A204.1 (cell line): ENCODE measurements at regions not wholly inside any gene's neighbourhood (a gene's known extent, or its start where the extent isn't known, plus 50 kb on each side); places are given as distances from the start of the nearest gene placed in this dataset.
"Not testable (repeated sequence)": the region's sequence is repeated elsewhere in the genome, so short reads cannot be mapped to it uniquely, and the experiment has no call there.

Experiments used
- FAIRE-seq: peaks from 2 replicates; lab custom pipeline; 2012; peaks lifted over from hg19 to GRCh38; lab: Jason Lieb, UNC

- no peak for FAIRE-seq
Observed at GRCh38 chr2:72031346-72032110, 116.1 kb downstream of the CYP26B1 start.

GRCh38 chr2:72028996-72029395 is 118.7 kb downstream of the CYP26B1 start:
- no peak for FAIRE-seq

GRCh38 chr2:72028351-72028995 is 119.2 kb downstream of the CYP26B1 start:
- no peak for FAIRE-seq

DNA sequence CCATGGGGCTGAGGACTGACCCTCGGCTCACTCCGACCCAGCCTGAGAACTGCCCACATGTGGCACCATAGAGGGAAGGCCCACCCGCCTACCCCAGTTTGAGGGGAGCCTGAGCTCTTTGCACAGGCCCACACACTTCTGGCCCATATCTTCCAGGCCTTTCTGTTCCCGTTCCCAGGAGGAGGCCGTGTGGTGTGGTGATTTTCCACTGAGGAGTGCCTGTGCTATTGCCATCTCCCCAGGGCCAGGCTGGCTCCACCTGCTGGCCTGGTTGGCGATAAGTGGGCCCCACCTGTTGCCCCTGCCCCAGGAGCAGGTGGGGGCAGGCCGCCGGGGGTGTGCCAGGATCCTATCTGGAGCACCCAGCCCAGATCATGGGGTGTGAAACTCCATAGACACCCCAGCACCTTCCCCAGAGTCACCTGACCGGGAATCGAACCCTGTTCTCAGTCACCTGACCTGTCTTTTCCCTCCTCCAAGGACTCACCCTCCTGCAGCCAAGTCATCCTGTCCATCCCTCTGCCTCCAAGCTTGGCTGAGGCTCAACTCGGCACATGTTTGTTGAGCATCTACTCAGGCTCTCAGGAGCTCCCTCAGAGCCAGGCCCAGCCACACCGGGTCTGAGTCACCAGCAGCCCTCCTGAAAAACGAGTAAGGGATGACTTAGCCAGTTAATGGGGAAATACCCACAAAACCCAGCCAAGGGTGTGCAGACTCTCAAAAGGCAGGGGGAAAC is 120.1 kb downstream of the CYP26B1 start:
- FAIRE-seq = no peak

DNA sequence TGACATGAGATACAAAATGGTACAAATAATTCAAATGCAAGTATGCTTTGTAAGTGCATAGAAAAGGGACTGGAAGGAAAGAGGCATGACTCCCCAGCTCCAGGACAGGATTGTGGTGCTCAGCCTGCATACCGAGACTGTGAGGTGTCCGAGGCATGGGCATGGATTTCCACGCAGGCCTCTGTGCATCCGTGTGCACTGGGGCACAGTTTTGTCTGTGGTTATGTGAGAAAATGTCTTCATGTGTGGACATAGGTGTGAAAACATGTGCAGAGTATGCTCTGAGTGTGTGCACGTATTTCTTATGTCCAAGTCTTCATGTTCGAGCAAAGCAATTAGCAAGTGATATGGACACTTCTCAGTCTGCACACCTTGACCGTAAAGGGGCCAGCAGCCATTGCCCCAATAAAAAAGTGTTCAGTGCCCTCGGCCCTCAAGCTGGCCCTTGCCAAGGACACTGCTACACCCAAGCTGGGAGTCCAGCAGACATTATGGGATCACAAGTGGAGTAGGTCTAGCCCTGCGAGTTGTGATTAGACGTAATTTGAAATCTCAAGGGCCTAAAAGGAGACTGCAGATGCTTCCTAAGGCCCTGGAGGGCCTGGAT is 120.7 kb downstream of the CYP26B1 start:
- FAIRE-seq = no peak

- no peak for FAIRE-seq
Observed at GRCh38 chr2:72024451-72025175, 123.0 kb downstream of the CYP26B1 start.

DNA sequence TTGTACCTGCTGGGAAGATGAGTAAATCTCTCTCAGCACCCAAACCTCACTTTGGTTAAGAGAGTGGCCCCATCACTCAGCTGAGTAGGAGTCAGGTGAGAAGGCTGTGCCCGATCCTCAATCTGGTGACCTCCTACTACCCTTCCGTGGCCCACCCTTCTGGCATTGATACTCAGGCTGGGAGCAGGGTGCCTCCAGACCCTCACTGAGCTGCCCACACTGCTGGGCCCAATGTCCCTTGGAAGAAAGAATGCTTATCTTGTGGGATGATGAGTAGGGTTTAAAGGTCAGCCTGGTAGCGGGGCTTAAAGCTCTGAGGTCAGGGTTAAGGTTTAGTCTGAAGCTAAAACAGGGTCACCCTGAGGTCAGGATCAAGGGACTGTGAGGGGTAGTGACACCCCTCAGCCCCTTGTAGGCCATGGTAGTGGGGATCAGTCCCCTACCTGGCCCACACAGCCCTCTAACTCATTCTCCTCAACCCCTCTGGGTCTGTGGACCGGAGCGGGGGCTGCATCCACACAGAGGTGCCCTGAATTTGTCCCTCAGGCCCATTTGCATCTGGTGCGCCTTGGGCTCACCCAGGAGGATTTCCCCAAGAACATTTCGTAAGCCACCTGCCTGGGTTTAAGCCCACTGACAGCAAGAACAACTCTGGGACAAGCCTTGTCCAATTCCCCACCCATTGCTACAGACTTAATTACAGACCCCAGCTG is 123.8 kb downstream of the CYP26B1 start:
- no peak for FAIRE-seq

DNA sequence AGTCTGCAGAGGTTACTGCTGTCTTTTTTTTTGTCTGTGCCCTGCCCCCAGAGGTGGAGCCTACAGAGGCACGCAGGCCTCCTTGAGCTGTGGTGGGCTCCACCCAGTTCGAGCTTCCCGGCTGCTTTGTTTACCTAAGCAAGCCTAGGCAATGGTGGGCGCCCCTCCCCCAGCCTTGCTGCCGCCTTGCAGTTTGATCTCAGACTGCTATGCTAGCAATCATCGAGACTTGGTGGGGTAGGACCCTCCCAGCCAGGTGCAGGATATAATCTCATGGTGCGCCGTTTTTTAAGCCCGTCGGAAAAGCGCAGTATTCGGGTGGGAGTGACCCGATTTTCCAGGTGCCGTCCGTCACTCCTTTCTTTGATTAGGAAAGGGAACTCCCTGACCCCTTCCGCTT is 126.3 kb downstream of the CYP26B1 start:
- FAIRE-seq = not testable (repeated sequence)

- no peak for FAIRE-seq
Observed at GRCh38 chr2:72015266-72015665, 132.4 kb downstream of the CYP26B1 start.

- FAIRE-seq = no peak
Observed at GRCh38 chr2:72014831-72015230, 132.8 kb downstream of the CYP26B1 start.

- FAIRE-seq = no peak
Observed at GRCh38 chr2:72013726-72014125, 133.9 kb downstream of the CYP26B1 start.

DNA sequence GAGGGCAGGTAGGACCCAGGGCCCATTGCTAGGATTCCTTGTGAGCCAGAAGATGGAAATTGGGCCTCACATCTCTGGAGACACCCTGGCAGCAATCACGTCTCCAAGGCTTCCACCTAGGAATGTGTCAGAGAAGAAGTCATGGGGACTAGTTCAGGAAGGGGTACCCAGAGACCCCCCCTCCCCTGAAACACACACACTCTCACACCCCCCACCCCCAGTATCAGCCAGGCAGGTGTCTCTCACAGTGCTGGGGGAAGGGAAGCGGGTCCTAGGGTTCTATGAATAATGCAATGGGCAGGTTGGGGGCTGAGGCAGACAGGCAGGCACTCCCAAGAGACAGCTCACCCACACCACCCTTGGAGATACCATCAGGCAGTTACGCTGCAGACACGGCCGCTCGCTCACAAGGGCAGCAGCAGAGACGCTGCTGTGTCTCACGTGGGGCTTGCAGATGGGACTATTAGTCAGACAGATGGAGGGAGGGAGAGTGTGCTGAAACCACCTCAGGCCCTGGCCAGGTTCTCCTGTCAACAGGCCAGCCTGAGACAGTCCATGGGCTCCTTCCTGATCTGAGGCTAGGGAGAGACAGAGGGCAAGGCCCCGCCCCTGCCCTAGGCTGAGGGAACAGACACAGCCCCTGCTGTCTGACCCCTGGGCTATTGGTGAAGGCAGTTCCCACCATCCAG is 134.6 kb downstream of the CYP26B1 start:
- FAIRE-seq = no peak

DNA sequence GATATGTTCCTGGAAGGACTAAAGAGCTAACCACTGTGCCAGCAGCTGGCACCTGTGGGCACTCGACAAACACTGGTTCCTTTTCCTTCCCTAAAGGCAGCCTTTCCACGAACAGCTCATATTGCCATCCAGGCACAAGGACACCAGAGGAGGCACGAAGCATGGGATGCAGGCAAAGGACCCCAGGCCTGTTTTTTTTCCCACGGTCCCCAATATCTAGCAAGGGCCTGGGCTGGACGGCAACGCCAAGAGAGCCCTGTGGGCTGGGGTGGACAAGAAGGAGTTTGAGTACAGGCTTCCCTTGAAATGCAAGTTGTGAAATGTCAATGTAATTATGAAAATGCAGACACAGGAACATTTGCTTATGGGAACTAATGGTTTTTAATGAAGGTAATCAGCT is 135.9 kb downstream of the CYP26B1 start:
- no peak for FAIRE-seq

DNA sequence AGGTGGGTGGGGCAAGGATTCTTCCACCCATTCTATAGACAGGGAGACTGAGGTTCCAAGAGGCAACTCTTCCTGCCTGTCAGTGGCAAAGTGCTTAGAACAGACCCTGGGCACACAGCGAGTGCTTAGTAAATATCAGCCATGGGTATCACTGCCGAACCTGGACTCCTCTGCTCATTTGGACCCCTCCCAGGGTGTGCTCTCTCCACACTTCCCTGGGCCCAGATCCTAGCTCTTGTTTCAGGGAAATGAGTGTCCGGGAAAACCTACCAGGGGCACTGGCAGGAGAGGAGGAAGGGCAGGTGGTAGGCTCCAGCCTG is 136.3 kb downstream of the CYP26B1 start:
- FAIRE-seq = no peak

GRCh38 chr2:72010647-72011369 is 136.9 kb downstream of the CYP26B1 start:
- no peak for FAIRE-seq

- FAIRE-seq = no peak
Observed at GRCh38 chr2:72008608-72009007, 139.1 kb downstream of the CYP26B1 start.

GRCh38 chr2:72007402-72007801 is 140.3 kb downstream of the CYP26B1 start:
- no peak for FAIRE-seq

DNA sequence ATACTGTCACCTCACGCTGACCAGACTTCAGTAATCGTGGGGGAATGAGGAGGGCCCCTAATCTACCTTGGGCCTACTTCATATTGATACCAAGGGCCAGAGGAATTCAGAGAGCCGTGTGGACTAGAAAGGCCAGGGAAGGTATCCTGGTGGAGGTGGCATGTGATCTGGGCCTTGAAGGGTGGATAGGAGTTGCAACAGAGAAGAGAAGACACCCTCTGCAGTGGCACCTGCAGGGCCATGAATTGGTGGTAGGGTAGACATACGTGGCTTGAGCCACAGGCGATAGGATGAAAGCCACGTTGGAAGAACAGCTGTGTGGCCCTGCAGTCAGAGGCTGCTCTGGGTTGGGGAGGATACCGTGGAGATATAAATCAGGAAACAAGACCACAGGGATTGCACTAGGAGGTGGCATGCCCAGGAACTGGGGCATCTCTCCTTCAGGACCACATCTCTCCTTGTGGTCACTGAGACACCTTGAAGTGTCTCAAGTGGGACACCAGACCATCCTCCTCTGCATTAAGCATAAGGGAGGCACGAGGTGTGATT is 141.4 kb downstream of the CYP26B1 start:
- no peak for FAIRE-seq

DNA sequence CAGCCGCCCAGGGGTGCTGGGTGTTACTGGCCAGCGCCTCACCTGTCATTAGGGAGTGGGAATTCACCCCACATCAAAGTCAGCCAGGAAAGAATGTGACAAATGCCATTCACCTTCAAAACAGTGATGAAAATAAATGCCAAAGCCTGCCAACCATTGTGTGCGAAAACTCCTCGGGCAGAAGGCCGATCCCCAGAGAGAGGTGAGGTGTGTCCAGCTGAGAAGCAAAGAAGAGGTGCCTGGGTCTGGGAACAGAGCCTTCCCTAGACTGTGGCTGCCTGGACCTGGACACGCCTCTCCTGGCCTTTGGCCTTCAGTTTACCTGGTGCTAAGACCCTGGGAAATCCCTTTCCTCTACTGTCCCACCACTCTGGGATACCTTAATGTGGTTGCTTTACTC is 142.7 kb downstream of the CYP26B1 start:
- FAIRE-seq = no peak
